Uterus (tissue), 2 donors: ENCODE measurements at regions not wholly inside any gene's neighbourhood (a gene's known extent, or its start where the extent isn't known, plus 50 kb on each side); places are given as distances from the start of the nearest gene placed in this dataset.

Source experiments
- POLR2A ChIP-seq, 2 donors: fragments of 450-650 bp; IDR thresholded peaks; one replicate each; pipeline ENCODE4 v1.6.1; 2016; ENCODE audit warnings: antibody characterized with exemption in 2 of 2, mild to moderate bottlenecking in 1 of 2, moderate library complexity in 1 of 2
- TF ChIP-seq, protein P1 (sequence below), 4 experiments: fragments of 200-600 bp in 2 of 4; fragments of 450-650 bp in 2 of 4; sonication (generic) in 2 of 4; IDR thresholded peaks; one replicate each; pipeline ENCODE4 v1.5.1; 2016 to 2019; ENCODE audit warnings: antibody characterized with exemption in 4 of 4, mild to moderate bottlenecking in 2 of 4, moderate library complexity in 1 of 4

DNA sequence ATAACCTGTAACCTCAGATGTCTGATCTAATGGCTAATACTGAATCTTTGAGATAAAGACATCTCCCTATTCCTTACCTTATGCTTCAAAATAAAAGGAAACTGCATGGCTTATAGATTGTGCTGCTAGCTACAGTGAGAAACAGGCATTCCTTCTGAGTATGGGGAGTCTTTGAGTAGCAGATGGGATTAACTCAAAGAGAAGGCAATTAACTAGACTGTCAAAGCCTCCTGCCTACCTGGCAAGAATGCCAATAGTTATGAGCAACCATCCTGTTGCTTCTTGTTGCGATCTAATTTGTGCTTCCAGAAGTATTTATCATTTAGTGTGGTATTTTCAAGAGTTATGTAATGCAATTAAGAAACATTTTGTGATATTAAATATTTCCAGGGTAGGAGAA, 660.0 kb upstream of the TMEFF2 start:
- TF ChIP-seq, protein P1, sequence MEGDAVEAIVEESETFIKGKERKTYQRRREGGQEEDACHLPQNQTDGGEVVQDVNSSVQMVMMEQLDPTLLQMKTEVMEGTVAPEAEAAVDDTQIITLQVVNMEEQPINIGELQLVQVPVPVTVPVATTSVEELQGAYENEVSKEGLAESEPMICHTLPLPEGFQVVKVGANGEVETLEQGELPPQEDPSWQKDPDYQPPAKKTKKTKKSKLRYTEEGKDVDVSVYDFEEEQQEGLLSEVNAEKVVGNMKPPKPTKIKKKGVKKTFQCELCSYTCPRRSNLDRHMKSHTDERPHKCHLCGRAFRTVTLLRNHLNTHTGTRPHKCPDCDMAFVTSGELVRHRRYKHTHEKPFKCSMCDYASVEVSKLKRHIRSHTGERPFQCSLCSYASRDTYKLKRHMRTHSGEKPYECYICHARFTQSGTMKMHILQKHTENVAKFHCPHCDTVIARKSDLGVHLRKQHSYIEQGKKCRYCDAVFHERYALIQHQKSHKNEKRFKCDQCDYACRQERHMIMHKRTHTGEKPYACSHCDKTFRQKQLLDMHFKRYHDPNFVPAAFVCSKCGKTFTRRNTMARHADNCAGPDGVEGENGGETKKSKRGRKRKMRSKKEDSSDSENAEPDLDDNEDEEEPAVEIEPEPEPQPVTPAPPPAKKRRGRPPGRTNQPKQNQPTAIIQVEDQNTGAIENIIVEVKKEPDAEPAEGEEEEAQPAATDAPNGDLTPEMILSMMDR (IDR thresholded peaks at IDR 0.05): no peak
- TF ChIP-seq POLR2A (IDR thresholded peaks at IDR 0.05): no peak
